ENCODE measurements at regions not wholly inside any gene's neighbourhood (a gene's known extent, or its start where the extent isn't known, plus 50 kb on each side); places are given as distances from the start of the nearest gene placed in this dataset.

DNA sequence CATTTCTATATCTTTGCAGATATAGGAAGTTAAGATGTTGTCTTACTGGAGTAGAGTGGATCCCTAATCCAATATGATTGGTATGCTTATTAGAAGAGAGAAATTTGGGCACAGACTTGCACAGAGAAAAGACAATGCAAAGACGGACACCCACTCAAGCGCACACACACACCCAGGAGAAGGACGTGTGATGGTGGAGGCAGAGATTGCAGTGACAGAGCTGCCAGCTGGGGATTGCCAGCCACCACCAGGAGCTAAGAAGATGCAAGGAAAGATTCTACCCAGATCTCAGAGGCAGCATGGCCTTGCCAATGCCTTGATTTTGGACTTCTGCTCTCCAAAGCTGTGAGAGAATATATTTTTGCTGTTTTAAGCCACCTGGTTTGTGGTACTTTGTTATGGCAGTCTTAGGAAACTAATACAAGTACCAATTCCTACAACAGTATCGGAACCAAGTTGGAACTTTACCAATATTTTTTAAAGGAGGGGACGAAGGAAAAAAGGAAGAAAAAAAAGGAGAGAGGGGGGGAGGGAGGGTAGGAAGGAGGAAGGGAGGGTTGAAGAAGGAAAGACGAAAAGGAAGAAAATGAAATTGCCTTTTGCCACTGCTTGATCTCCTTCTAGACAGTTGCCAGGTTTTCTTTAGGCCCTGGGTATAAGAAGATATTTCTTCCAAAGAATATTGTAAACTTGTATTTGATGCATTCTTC lies 334.0 kb downstream of the BUD13 start:
- TF ChIP-seq, protein P1, sequence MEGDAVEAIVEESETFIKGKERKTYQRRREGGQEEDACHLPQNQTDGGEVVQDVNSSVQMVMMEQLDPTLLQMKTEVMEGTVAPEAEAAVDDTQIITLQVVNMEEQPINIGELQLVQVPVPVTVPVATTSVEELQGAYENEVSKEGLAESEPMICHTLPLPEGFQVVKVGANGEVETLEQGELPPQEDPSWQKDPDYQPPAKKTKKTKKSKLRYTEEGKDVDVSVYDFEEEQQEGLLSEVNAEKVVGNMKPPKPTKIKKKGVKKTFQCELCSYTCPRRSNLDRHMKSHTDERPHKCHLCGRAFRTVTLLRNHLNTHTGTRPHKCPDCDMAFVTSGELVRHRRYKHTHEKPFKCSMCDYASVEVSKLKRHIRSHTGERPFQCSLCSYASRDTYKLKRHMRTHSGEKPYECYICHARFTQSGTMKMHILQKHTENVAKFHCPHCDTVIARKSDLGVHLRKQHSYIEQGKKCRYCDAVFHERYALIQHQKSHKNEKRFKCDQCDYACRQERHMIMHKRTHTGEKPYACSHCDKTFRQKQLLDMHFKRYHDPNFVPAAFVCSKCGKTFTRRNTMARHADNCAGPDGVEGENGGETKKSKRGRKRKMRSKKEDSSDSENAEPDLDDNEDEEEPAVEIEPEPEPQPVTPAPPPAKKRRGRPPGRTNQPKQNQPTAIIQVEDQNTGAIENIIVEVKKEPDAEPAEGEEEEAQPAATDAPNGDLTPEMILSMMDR (IDR thresholded peaks at IDR 0.05), result no peak
- no peak for TF ChIP-seq EZH2 (IDR thresholded peaks at IDR 0.05)
